Esophagus muscularis mucosa (tissue), 4 donors: ENCODE measurements at regions not wholly inside any gene's neighbourhood (a gene's known extent, or its start where the extent isn't known, plus 50 kb on each side); places are given as distances from the start of the nearest gene placed in this dataset.

Experiments used
- CTCF ChIP-seq, 3 experiments: fragments of 200-600 bp in 2 of 3; fragments of 450-650 bp in 1 of 3; sonication (generic) in 2 of 3; IDR thresholded peaks; one replicate each; pipeline ENCODE4 v1.5.1; 2017 to 2019; ENCODE audit warnings: antibody characterized with exemption in 3 of 3, mild to moderate bottlenecking in 2 of 3, moderate library complexity in 1 of 3
- EP300 ChIP-seq: sonication (generic); formaldehyde crosslinking; IDR thresholded peaks from one replicate; pipeline ENCODE4 v1.6.1; 2017; ENCODE audit warnings: antibody characterized with exemption
- POLR2A ChIP-seq: fragments of 450-650 bp; IDR thresholded peaks from one replicate; pipeline ENCODE4 v1.6.1; 2017; ENCODE audit warnings: antibody characterized with exemption, moderate library complexity, mild to moderate bottlenecking, low read depth
- POLR2AphosphoS5 ChIP-seq, 2 donors: sonication (generic); formaldehyde crosslinking; IDR thresholded peaks; one replicate each; pipeline ENCODE4 v1.6.1; 2017; ENCODE audit warnings: antibody characterized with exemption in 2 of 2

GRCh38 chr4:114279066-114279465 is 299.6 kb upstream of the ARSJ start:
- TF ChIP-seq POLR2AphosphoS5 (IDR thresholded peaks at IDR 0.05) (no peak), CTCF (IDR thresholded peaks at IDR 0.05) (no peak), POLR2A (no peak), EP300 (no peak)
